Mucosa of stomach (tissue), 1 donor: ENCODE measurements at regions not wholly inside any gene's neighbourhood (a gene's known extent, or its start where the extent isn't known, plus 50 kb on each side); places are given as distances from the start of the nearest gene placed in this dataset.

Source experiments
- H3K27me3 ChIP-seq: one replicate; pipeline ENCODE4 v1.7.0; 2013; ENCODE audit warnings: mild to moderate bottlenecking, low read length; ENCODE audit not compliant: control insufficient read depth, insufficient read depth
- H3K36me3 ChIP-seq: one replicate; pipeline ENCODE4 v1.7.0; 2013; ENCODE audit warnings: low read length; ENCODE audit not compliant: control insufficient read depth, insufficient read depth
- H3K4me1 ChIP-seq: one replicate; pipeline ENCODE4 v1.7.0; 2013; ENCODE audit warnings: mild to moderate bottlenecking, low read length; ENCODE audit not compliant: control insufficient read depth, insufficient read depth
- H3K4me3 ChIP-seq: one replicate; pipeline ENCODE4 v1.7.0; 2013; ENCODE audit warnings: low read length
- H3K9ac ChIP-seq: one replicate; pipeline ENCODE4 v1.7.0; 2013; ENCODE audit warnings: mild to moderate bottlenecking, low read length, moderate library complexity
- H3K9me3 ChIP-seq: one replicate; pipeline ENCODE4 v1.7.0; 2013; ENCODE audit warnings: mild to moderate bottlenecking, low read length, moderate library complexity; ENCODE audit not compliant: control insufficient read depth
- donor health status: Pancreatic carcinoma.

DNA sequence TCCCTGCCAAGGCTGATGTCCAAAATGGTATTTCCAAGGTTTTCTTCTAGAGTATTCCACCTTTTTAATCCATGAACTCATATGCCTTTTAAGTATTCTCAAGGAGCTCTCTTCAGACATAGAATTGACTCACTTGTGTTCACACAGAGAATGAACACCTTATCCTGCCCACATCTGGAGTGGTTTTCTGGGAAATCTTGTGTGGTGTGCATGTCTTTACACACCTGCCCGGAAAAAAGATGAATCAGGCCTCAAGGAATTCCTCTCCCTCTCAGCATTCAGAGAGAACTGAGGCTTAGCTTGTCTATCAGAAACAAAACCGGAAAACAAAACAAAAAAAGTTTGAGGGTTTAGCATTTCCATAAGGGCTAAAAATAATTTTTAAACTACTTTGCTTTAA, 148.8 kb downstream of the TFAP2A start:
- no peak overlapping the region for H3K4me3 ChIP-seq
- no peaks in the 10 kb centered on the region for H3K9me3 ChIP-seq
- no peaks in the 10 kb centered on the region for H3K27me3 ChIP-seq
- no peaks in the 10 kb centered on the region for H3K36me3 ChIP-seq
- H3K9ac ChIP-seq = no peak overlapping the region
- no peaks in the 10 kb centered on the region for H3K4me1 ChIP-seq

GRCh38 chr6:10262505-10262904, 152.4 kb downstream of the TFAP2A start:
- Histone ChIP-seq H3K4me3 (no peak overlapping the region), H3K9ac (no peak overlapping the region), H3K36me3 (no peaks in the 10 kb centered on the region), H3K4me1 (no peaks in the 10 kb centered on the region), H3K27me3 (no peaks in the 10 kb centered on the region), H3K9me3 (no peaks in the 10 kb centered on the region)

GRCh38 chr6:10259671-10260070, 155.2 kb downstream of the TFAP2A start:
- H3K4me3 ChIP-seq = no peak overlapping the region
- no peak overlapping the region for H3K9ac ChIP-seq
- H3K27me3 ChIP-seq = no peaks in the 10 kb centered on the region

GRCh38 chr6:10258341-10258740, 156.5 kb downstream of the TFAP2A start:
- Histone ChIP-seq H3K9me3 (no peaks in the 10 kb centered on the region), H3K36me3 (no peaks in the 10 kb centered on the region), H3K4me1 (no peaks in the 10 kb centered on the region), H3K27me3 (no peaks in the 10 kb centered on the region), H3K4me3 (no peak overlapping the region), H3K9ac (no peak overlapping the region)

More at GRCh38 chr6:10259671-10260070, 155.2 kb downstream of the TFAP2A start:
- Histone ChIP-seq H3K9me3 (no peaks in the 10 kb centered on the region), H3K4me1 (no peaks in the 10 kb centered on the region), H3K36me3 (no peaks in the 10 kb centered on the region)

DNA sequence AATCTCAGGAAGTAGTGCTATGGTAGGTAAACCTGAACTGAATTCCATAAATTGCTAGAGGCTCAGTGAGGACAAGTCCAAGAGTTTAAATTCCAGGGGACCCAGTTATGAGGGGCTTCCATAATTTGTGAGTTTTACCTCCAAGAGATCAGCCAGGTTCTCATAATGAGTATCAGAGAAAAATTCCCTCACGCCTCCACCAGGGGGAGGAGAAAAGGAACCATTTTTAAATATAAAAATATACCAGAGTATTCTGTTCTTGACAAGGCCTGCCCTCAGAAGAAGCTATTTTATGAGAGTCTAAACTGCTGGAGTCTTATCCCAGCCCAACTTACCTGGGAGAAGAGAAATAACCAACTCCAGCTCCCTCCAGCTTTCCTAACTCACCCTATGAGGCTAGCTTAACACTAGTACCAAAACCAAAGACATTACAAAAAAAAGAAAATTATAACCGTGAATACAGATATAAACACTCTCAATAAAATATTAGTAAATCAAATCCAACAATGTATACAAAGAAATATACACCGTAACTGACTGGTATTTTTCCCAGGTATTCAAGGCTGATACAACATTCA, 158.7 kb downstream of the TFAP2A start:
- Histone ChIP-seq H3K4me3 (no peak overlapping the region), H3K9me3 (no peaks in the 10 kb centered on the region), H3K9ac (no peak overlapping the region), H3K27me3 (no peaks in the 10 kb centered on the region), H3K36me3 (no peaks in the 10 kb centered on the region), H3K4me1 (no peaks in the 10 kb centered on the region)

DNA sequence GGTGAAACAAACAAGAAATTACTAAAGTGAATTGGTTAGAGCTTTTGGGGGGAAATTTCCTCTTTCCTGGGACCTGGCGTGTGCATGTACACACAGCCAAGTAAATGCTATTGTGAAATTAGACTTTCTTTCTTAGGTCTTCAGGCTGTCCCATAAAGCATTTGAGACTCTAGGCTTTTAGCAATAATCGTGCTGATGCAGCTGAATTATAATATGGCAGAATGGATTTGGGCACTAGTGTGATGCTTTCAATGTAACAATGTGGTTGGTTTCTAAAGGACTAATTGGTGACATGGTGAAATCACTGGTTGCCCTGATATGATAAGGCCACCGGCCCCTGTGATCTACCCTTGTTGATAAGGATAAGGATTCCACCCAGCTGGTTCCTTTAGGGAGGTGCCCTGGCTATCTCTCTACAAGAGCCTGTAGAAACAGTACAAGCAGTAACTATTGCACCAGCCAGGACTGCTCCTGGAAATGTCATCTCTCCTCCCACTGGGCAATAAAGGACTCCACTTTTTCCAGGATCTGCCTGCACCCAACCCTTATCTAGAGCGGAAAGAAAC, 164.1 kb downstream of the TFAP2A start:
- Histone ChIP-seq H3K27me3 (no peaks in the 10 kb centered on the region), H3K9me3 (no peaks in the 10 kb centered on the region)

GRCh38 chr6:10248378-10248843, 166.5 kb downstream of the TFAP2A start:
- Histone ChIP-seq H3K4me3 (no peak overlapping the region), H3K4me1 (no peaks in the 10 kb centered on the region), H3K27me3 (no peaks in the 10 kb centered on the region), H3K9ac (no peak overlapping the region), H3K9me3 (no peaks in the 10 kb centered on the region), H3K36me3 (no peaks in the 10 kb centered on the region)

More for the DNA sequence above, 164.1 kb downstream of the TFAP2A start:
- H3K9ac ChIP-seq = no peak overlapping the region
- H3K4me3 ChIP-seq = no peak overlapping the region
- H3K4me1 ChIP-seq = no peaks in the 10 kb centered on the region
- no peaks in the 10 kb centered on the region for H3K36me3 ChIP-seq

DNA sequence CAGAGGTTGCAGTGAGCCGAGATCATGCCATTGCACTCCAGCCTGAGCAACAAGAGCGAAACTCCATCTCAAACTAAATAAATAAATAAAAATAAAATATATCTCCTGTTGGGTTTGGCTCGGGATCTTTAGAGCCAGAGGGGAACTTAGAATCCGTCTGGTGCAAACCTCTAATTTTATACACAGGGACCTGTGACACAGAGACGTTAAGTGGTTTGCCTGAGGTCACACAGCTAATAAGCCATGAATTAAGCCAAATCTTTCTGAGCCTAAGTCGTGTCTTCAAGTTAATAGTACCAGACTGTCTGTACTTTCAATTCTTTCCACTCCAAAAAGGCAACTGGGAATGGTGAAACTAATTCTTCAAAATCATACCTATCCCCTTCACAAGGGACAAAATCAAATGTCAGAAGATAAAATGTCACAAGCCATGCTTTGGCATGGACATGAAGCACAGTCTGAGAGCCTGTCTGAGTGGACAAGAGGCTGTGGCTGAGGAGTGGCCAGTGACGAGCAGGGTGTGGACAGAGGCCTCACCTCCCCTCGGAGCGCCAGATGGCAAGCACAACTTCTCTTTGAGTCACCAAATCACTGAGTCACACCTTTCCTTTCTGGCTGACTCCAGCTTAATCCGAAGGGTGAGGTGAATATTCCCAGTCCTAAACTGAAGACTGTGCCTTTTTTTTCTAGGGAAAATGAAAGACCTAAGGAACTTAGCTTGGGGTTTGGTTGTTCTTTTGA, 177.4 kb downstream of the TFAP2A start:
- Histone ChIP-seq H3K4me1 (no peaks in the 10 kb centered on the region), H3K9ac (no peak overlapping the region), H3K4me3 (no peak overlapping the region), H3K9me3 (no peaks in the 10 kb centered on the region), H3K36me3 (no peaks in the 10 kb centered on the region), H3K27me3 (no peaks in the 10 kb centered on the region)

DNA sequence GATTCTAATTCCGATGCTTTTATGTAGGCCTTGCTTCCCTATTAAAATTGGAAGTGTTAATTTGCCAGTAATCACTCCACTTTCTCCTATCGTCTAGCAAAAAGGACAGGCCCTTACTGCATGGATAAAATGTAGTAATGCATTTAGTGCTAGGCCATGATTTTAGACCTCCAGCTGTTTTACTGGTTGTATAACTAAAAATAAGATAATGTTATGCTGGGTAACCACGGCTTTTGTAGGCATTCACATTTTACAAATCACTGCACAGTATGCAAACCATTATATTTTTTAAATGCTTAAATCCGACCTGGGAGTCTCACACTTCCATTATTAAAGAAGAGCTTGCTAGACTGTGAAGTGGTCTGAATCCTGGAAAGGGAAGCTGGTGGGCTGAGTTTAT, 179.5 kb downstream of the TFAP2A start:
- Histone ChIP-seq H3K9me3 (no peaks in the 10 kb centered on the region), H3K4me3 (no peak overlapping the region), H3K36me3 (no peaks in the 10 kb centered on the region), H3K27me3 (no peaks in the 10 kb centered on the region), H3K9ac (no peak overlapping the region), H3K4me1 (no peaks in the 10 kb centered on the region)

DNA sequence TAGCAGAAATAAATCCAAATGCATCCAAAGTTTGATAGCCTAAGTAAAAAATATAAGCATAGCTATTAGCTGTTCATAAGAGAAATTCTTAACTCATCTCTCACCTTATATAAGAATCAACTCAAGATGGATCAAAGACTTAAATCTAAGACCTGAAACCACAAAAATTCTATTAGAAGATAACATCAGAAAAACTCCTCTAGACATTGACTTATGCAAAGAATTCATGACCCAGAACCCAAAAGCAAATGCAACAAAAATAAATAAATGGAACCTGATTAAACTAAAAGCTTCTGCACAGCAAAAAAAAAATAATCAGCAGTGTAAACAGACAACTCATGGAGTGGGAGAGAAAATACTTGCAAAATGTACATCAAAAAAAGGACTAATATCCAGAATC, 184.3 kb downstream of the TFAP2A start:
- Histone ChIP-seq H3K9ac (no peak overlapping the region), H3K4me3 (no peak overlapping the region), H3K36me3 (no peaks in the 10 kb centered on the region), H3K9me3 (no peaks in the 10 kb centered on the region), H3K4me1 (no peaks in the 10 kb centered on the region), H3K27me3 (no peaks in the 10 kb centered on the region)

GRCh38 chr6:10223841-10224240, 191.0 kb downstream of the TFAP2A start:
- H3K9ac ChIP-seq = no peak overlapping the region
- H3K4me3 ChIP-seq = no peak overlapping the region
- H3K27me3 ChIP-seq = no peaks in the 10 kb centered on the region
- no peaks in the 10 kb centered on the region for H3K36me3 ChIP-seq
- H3K9me3 ChIP-seq = no peaks in the 10 kb centered on the region
- no peaks in the 10 kb centered on the region for H3K4me1 ChIP-seq

DNA sequence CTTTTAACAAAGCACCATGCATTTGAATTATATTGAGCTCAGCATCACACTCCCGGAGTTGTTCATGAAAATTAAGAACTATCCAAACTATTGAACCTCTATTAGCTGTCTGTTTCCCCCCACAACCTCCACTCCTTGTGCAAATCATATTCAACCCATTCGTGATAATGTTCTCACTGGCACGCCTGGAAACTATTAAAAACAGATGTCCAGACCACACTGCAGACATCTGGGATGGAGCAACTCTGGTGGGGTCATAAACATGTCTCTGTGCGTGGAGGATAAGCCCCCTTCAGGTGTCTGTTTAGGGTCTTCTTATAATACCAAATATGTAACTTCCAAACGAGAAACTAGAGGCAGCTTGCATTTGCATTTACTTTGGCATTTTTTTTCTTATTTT, 193.7 kb downstream of the TFAP2A start:
- H3K4me3 ChIP-seq = no peak overlapping the region
- H3K36me3 ChIP-seq = no peaks in the 10 kb centered on the region
- H3K27me3 ChIP-seq = no peaks in the 10 kb centered on the region
- H3K9ac ChIP-seq = no peak overlapping the region
- no peaks in the 10 kb centered on the region for H3K9me3 ChIP-seq
- H3K4me1 ChIP-seq = no peaks in the 10 kb centered on the region
